DND-41 (cell line): ENCODE measurements at regions not wholly inside any gene's neighbourhood (a gene's known extent, or its start where the extent isn't known, plus 50 kb on each side); places are given as distances from the start of the nearest gene placed in this dataset.

Source experiments
- ATAC-seq: fragments of 200-7000 bp; cut with Tn5 transposase; 3 replicates; pipeline ENCODE4 v1.9.1; 2021; ENCODE audit warnings: low read depth; ENCODE audit not compliant: insufficient read depth
- DNase-seq: peaks from one replicate; pipeline ENCODE4 v3.0.0-alpha.2; 2020
- H2AFZ ChIP-seq: 2 replicates; pipeline ENCODE4 v1.6.0; 2012; ENCODE audit warnings: low read depth, low read length
- H3K27ac ChIP-seq: 2 replicates; pipeline ENCODE4 v1.5.1; 2012; ENCODE audit warnings: low read length, inconsistent platforms
- H3K27me3 ChIP-seq: fragments of 200-600 bp; sonication (generic); 2 replicates; pipeline ENCODE4 v1.6.0; 2012; ENCODE audit warnings: low read length, mild to moderate bottlenecking, inconsistent platforms; ENCODE audit not compliant: insufficient read depth, poor library complexity
- H3K36me3 ChIP-seq: 2 replicates; pipeline ENCODE4 v1.5.1; 2012; ENCODE audit warnings: low read length, inconsistent platforms; ENCODE audit not compliant: insufficient read depth
- H3K4me1 ChIP-seq: 2 replicates; pipeline ENCODE4 v1.5.1; 2012; ENCODE audit warnings: mild to moderate bottlenecking, low read length; ENCODE audit not compliant: insufficient read depth
- H3K4me2 ChIP-seq: 2 replicates; pipeline ENCODE4 v1.6.0; 2012; ENCODE audit warnings: mild to moderate bottlenecking, moderate library complexity, low read length, inconsistent platforms; ENCODE audit not compliant: insufficient read depth
- H3K4me3 ChIP-seq, 2 experiments: fragments of 200-600 bp in 1 of 2; shearing (Covaris generic) in 1 of 2; 2 replicates each; pipeline ENCODE4 v1.5.1; 2012 to 2016; ENCODE audit warnings: inconsistent platforms in 2 of 2, low read length in 2 of 2, mild to moderate bottlenecking in 2 of 2, low read depth in 1 of 2, moderate library complexity in 1 of 2
- H3K79me2 ChIP-seq: 2 replicates; pipeline ENCODE4 v1.6.0; 2012; ENCODE audit warnings: low read length, inconsistent platforms; ENCODE audit not compliant: insufficient read depth
- H3K9ac ChIP-seq: 2 replicates; pipeline ENCODE4 v1.6.0; 2012; ENCODE audit warnings: low read depth, mild to moderate bottlenecking, inconsistent platforms, low read length, moderate library complexity
- H3K9me3 ChIP-seq: 2 replicates; pipeline ENCODE4 v1.5.1; 2012; ENCODE audit warnings: low read length, moderate library complexity, mild to moderate bottlenecking, inconsistent platforms; ENCODE audit not compliant: insufficient read depth, severe bottlenecking
- H4K20me1 ChIP-seq: 2 replicates; pipeline ENCODE4 v1.6.0; 2012; ENCODE audit warnings: low read length; ENCODE audit not compliant: insufficient read depth
- CTCF ChIP-seq: IDR thresholded peaks from 2 replicates; pipeline ENCODE4 v1.5.1; 2012; ENCODE audit warnings: borderline replicate concordance, low read length, moderate library complexity, mild to moderate bottlenecking; ENCODE audit not compliant: poor library complexity, severe bottlenecking; ENCODE audit errors: extremely low read depth
- EZH2 ChIP-seq: IDR thresholded peaks from 3 replicates; pipeline ENCODE4 v1.6.1; 2012; ENCODE audit warnings: borderline replicate concordance, low read depth, mild to moderate bottlenecking, moderate library complexity, low read length, inconsistent platforms; ENCODE audit not compliant: severe bottlenecking

DNA sequence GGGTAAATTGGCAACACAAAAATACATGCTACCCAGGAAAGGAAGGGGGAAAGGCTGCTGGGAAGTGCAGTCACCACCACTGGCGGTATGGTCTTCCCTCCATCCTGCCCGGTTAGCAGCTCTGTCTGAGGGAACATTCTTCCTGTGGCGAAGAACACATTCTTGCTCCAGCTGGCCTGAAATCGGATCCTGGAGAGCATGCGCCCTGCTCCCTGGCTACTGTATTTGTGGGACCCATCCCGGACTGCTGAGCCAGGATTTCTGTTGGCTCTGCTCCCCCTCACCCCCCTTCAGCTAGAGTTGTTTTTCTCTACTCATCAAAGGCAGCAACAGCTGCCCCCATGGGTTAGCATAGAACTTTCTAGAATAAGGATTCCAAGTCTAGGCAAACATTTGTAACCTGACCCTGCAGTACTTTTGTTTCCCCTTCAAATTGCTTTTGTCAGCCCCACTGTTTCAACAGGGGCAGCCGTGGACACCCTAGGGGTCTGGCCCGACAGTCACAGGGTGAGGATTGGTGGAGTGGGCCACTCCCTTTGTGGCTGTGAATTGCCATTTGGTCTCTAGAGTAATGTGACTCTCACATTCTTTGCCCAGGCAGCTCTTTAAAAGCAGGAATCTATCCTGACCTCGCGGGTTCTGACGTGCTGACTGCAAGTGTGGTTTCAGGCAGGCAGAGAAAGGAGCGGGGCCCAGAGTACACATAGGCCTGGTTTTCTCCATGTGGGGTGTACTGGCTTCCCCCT is 157.7 kb downstream of the TOMM20 start:
- Histone ChIP-seq H4K20me1 (no peaks in the 10 kb centered on the region), H3K4me1 (peaks cover 6% of the 10 kb centered on the region), H2AFZ (no peak overlapping the region), H3K79me2 (no peaks in the 10 kb centered on the region), H3K9ac (no peak overlapping the region), H3K27ac (0 out of 2 replicates have a peak overlapping the region, but pooled peaks have one; percentile 6), H3K27me3 (no peaks in the 10 kb centered on the region), H3K36me3 (no peaks in the 10 kb centered on the region), H3K4me3 (no peak overlapping the region), H3K9me3 (no peaks in the 10 kb centered on the region), H3K4me2 (no peak overlapping the region)
- TF ChIP-seq CTCF (no peak), EZH2 (no peak)
- DNase-seq (no peak), ATAC-seq (peak; percentile 53)

DNA sequence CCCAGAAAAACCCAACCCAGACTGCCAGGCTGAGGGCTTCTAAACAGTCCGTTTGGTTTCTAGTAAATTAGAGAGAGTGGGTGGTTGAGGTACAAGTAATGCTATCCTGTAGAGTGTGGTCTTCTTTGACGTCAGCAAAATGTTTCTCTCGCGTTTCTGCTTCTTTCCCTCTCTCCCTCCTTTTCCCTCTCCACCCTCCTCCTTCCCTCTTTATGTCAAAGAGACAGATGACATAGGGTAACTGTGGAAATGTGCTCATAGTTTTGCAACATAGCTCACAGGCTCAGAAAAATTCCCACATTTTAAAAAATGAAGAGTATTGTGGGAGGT is 158.3 kb downstream of the TOMM20 start:
- DNase-seq (no peak), ATAC-seq (no peak)
- Histone ChIP-seq H3K4me1 (peaks cover 6% of the 10 kb centered on the region), H3K4me3 (no peak overlapping the region), H3K27me3 (no peaks in the 10 kb centered on the region), H3K4me2 (no peak overlapping the region), H4K20me1 (no peaks in the 10 kb centered on the region), H3K27ac (peak overlapping the region; percentile 6; the same call in 1 of the 2 replicates), H3K9ac (no peak overlapping the region), H3K79me2 (no peaks in the 10 kb centered on the region), H3K9me3 (no peaks in the 10 kb centered on the region), H3K36me3 (no peaks in the 10 kb centered on the region), H2AFZ (no peak overlapping the region)
- no peak for TF ChIP-seq CTCF
- no peak for TF ChIP-seq EZH2

- Histone ChIP-seq H3K4me2 (no peak overlapping the region), H3K4me1 (peaks cover 6% of the 10 kb centered on the region), H3K27ac (no peak overlapping the region), H3K36me3 (no peaks in the 10 kb centered on the region), H3K79me2 (no peaks in the 10 kb centered on the region), H3K9me3 (no peaks in the 10 kb centered on the region), H3K9ac (no peak overlapping the region), H4K20me1 (no peaks in the 10 kb centered on the region), H3K4me3 (no peak overlapping the region), H2AFZ (no peak overlapping the region), H3K27me3 (no peaks in the 10 kb centered on the region)
- ATAC-seq (no peak), DNase-seq (no peak)
- no peak for TF ChIP-seq CTCF
- TF ChIP-seq EZH2 = no peak
Measured at GRCh38 chr1:234969581-234970400, 158.8 kb downstream of the TOMM20 start.
